Panc1 (cell line): ENCODE measurements at regions not wholly inside any gene's neighbourhood (a gene's known extent, or its start where the extent isn't known, plus 50 kb on each side); places are given as distances from the start of the nearest gene placed in this dataset.

Experiments used
- ATAC-seq: fragments of 200-7000 bp; cut with Tn5 transposase; 2 replicates; pipeline ENCODE4 v1.9.1; 2020; ENCODE audit warnings: mild to moderate bottlenecking, moderate library complexity
- BruUV-seq: library from RNA; stranded (reverse); fragments of 400-500 nt; replicated peaks from 2 replicates; lab custom pipeline; 2021; lab: Mats Ljungman, UMichigan
- CTCF ChIA-PET: fragments of 300-600 bp; sonication (Branson Sonifier 250); formaldehyde crosslinking; loops from one replicate; lab custom pipeline; 2022; ENCODE audit warnings: antibody characterized with exemption; lab: Charles Lee
- POLR2A ChIA-PET: fragments of 300-600 bp; sonication (Branson Sonifier 250); formaldehyde crosslinking; loops from one replicate; lab custom pipeline; 2022; ENCODE audit warnings: antibody characterized with exemption; lab: Charles Lee
- DNase-seq: peaks from one replicate; pipeline ENCODE4 v3.0.0-alpha.2; 2010; ENCODE audit warnings: low read depth, low spot score
- H3K27ac ChIP-seq: 2 replicates; pipeline ENCODE4 v1.5.1; 2011; ENCODE audit warnings: mild to moderate bottlenecking, low read length, inconsistent platforms
- H3K27me3 ChIP-seq: fragments of 200-500 bp; sonication (Bioruptor generic); 2 replicates; pipeline ENCODE4 v1.6.0; 2014; ENCODE audit warnings: low read length, inconsistent platforms; ENCODE audit not compliant: control insufficient read depth, insufficient read depth
- H3K36me3 ChIP-seq: fragments of 200-500 bp; sonication (Bioruptor generic); 2 replicates; pipeline ENCODE4 v1.5.1; 2014; ENCODE audit warnings: inconsistent platforms, mild to moderate bottlenecking, low read length, moderate library complexity; ENCODE audit not compliant: control insufficient read depth, insufficient read depth
- H3K4me1 ChIP-seq: 2 replicates; pipeline ENCODE4 v1.5.1; 2011; ENCODE audit warnings: inconsistent platforms, mild to moderate bottlenecking, low read length, moderate library complexity; ENCODE audit not compliant: control insufficient read depth, insufficient read depth
- H3K4me3 ChIP-seq, 2 experiments: 2 replicates each; pipeline ENCODE4 v1.5.1; 2011 to 2012; ENCODE audit warnings: low read depth in 2 of 2, low read length in 2 of 2, mild to moderate bottlenecking in 2 of 2, inconsistent platforms in 1 of 2, moderate library complexity in 1 of 2
- H3K9me3 ChIP-seq: fragments of 200-500 bp; sonication (Bioruptor generic); 2 replicates; pipeline ENCODE4 v1.5.1; 2014; ENCODE audit warnings: low read depth, mild to moderate bottlenecking, inconsistent platforms, low read length, moderate library complexity; ENCODE audit not compliant: control insufficient read depth, insufficient read depth
- CTCF ChIP-seq: fragments of 450-650 bp; IDR thresholded peaks from 2 replicates; pipeline ENCODE4 v1.5.1; 2017; ENCODE audit warnings: mild to moderate bottlenecking
- POLR2AphosphoS5 ChIP-seq: IDR thresholded peaks from 2 replicates; pipeline ENCODE4 v1.6.1; 2012; ENCODE audit warnings: mild to moderate bottlenecking, low read depth, low read length, moderate library complexity
- REST ChIP-seq, 2 experiments: IDR thresholded peaks; 2 replicates each; pipeline ENCODE4 v1.6.1; 2011 to 2012; ENCODE audit warnings: low read depth in 2 of 2, control low read depth in 1 of 2, low read length in 1 of 2, mild to moderate bottlenecking in 1 of 2, moderate library complexity in 1 of 2; ENCODE audit not compliant: insufficient read depth in 1 of 2
- SIN3A ChIP-seq: IDR thresholded peaks from 2 replicates; pipeline ENCODE4 v1.6.1; 2012; ENCODE audit warnings: low read depth, mild to moderate bottlenecking, low read length, moderate library complexity, borderline replicate concordance; ENCODE audit not compliant: insufficient read depth
- TCF7L2 ChIP-seq: IDR thresholded peaks from 2 replicates; pipeline ENCODE4 v1.6.1; 2011; ENCODE audit warnings: mild to moderate bottlenecking, low read depth, low read length, inconsistent platforms
- in situ Hi-C: cut with HindIII; loops from 2 replicates; pipeline ENCODE4 v1.10.0; 2016; ENCODE audit warnings: low sequenced_read_pairs, low pct_unique_long_range_greater_than_20kb
- intact Hi-C: fragments of 100-400 bp; cut with micrococcal nuclease; formaldehyde crosslinking; loops from one replicate; pipeline ENCODE4 v1.10.0; 2022; ENCODE audit not compliant: unreplicated experiment

GRCh38 chr2:120905298-120905697, 169.6 kb downstream of the GLI2 start:
- H3K4me1 ChIP-seq, result no peaks in the 10 kb centered on the region
- CTCF ChIA-PET, result no interaction called here
- no peak overlapping the region for H3K27ac ChIP-seq
- no TSS peak for BruUV-seq
- no peak for ATAC-seq
- DNase-seq, result no peak
- no peaks in the 10 kb centered on the region for H3K36me3 ChIP-seq
- H3K27me3 ChIP-seq, result no peaks in the 10 kb centered on the region
- H3K4me3 ChIP-seq, result no peak overlapping the region
- in situ Hi-C loops, result no loop called here
- TF ChIP-seq POLR2AphosphoS5 (no peak), SIN3A (no peak), CTCF (no peak), REST (IDR thresholded peaks at IDR 0.05; ENCODE audit: insufficient read depth in 1 of 2, low read depth in 2 of 2, low read length in 1 of 2) (no peak), TCF7L2 (no peak)
- POLR2A ChIA-PET, result no interaction called here
- intact Hi-C loops, result no loop called here
- H3K9me3 ChIP-seq, result no peaks in the 10 kb centered on the region

GRCh38 chr2:120905824-120906571, 170.3 kb downstream of the GLI2 start:
- H3K27me3 ChIP-seq, result no peaks in the 10 kb centered on the region
- intact Hi-C loops, result no loop called here
- in situ Hi-C loops, result no loop called here
- ATAC-seq (no peak), DNase-seq (no peak)
- no peaks in the 10 kb centered on the region for H3K36me3 ChIP-seq
- ChIA-PET POLR2A (no interaction called here), CTCF (no interaction called here)
- no peaks in the 10 kb centered on the region; the same call in 1 of the 2 replicates for H3K4me1 ChIP-seq
- TF ChIP-seq POLR2AphosphoS5 (no peak), REST (IDR thresholded peaks at IDR 0.05; ENCODE audit: insufficient read depth in 1 of 2, low read depth in 2 of 2, low read length in 1 of 2) (no peak), TCF7L2 (no peak), SIN3A (no peak), CTCF (no peak)
- H3K4me3 ChIP-seq, result no peak overlapping the region
- BruUV-seq, result no TSS peak
- no peaks in the 10 kb centered on the region for H3K9me3 ChIP-seq
- no peak overlapping the region for H3K27ac ChIP-seq
